ENCODE measurements at regions not wholly inside any gene's neighbourhood (a gene's known extent, or its start where the extent isn't known, plus 50 kb on each side); places are given as distances from the start of the nearest gene placed in this dataset.

DNA sequence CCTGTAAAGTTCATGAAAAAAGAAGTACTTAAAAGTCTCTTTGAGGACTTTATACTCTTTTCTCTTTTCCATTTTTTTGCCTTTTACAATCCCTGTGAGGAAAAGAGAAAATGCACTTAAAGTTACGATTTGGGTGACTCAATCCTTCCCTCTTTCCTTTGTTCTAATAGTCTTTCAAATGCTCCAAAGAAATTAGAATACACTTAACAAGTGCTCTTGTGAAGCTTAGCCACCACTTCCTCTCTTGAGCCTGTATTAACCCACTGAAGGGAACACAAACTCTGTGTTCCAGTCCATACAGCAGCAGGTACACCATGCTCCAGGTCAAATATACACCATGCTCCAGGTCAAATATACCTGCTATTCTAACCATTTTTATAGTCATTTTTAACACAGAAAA, 581.1 kb upstream of the MGAT4C start:
- Histone ChIP-seq H3K4me3 (IDR thresholded peaks at IDR 0.05; ENCODE audit: insufficient read depth, low read depth, low read length) (no peak overlapping the region), H3K27ac (no peak overlapping the region), H3K27me3 (ENCODE audit: insufficient read depth, low read depth) (no peaks in the 10 kb centered on the region), H3K9ac (no peak overlapping the region), H4K20me1 (ENCODE audit: insufficient read depth) (no peaks in the 10 kb centered on the region), H3K4me2 (no peak overlapping the region), H3K36me3 (ENCODE audit: insufficient read depth) (no peaks in the 10 kb centered on the region), H2AFZ (ENCODE audit: low read depth) (no peak overlapping the region), H3K79me2 (ENCODE audit: insufficient read depth, low read depth) (no peaks in the 10 kb centered on the region), H3K4me1 (ENCODE audit: low read depth, poor library complexity, severe bottlenecking) (no peaks in the 10 kb centered on the region)
- TF ChIP-seq, protein P1, sequence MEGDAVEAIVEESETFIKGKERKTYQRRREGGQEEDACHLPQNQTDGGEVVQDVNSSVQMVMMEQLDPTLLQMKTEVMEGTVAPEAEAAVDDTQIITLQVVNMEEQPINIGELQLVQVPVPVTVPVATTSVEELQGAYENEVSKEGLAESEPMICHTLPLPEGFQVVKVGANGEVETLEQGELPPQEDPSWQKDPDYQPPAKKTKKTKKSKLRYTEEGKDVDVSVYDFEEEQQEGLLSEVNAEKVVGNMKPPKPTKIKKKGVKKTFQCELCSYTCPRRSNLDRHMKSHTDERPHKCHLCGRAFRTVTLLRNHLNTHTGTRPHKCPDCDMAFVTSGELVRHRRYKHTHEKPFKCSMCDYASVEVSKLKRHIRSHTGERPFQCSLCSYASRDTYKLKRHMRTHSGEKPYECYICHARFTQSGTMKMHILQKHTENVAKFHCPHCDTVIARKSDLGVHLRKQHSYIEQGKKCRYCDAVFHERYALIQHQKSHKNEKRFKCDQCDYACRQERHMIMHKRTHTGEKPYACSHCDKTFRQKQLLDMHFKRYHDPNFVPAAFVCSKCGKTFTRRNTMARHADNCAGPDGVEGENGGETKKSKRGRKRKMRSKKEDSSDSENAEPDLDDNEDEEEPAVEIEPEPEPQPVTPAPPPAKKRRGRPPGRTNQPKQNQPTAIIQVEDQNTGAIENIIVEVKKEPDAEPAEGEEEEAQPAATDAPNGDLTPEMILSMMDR (conservative IDR thresholded peaks at IDR 0.05; ENCODE audit: low read depth, low read length) = no peak

DNA sequence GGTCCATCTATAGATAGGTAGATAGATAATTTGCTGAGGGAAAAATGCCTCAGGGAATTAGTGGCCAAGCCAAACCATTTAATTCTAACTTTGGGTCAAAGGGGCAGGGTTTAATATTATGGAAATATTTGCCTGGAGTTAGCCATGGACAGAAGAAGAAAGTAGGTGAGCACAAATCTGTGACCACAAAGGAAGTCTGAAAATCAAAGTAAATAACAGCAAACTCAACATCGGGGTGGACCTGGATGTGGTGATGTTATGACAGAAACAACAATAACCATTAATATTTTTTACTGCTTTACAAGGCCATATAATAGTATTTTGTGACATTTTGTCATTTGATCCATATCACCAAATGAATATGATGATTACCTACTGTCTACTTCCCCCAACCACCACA, 578.0 kb upstream of the MGAT4C start:
- no peak overlapping the region for H3K9ac ChIP-seq
- H3K79me2 ChIP-seq (ENCODE audit: insufficient read depth, low read depth) = no peaks in the 10 kb centered on the region
- no peaks in the 10 kb centered on the region for H4K20me1 ChIP-seq (ENCODE audit: insufficient read depth)
- H2AFZ ChIP-seq (ENCODE audit: low read depth) = no peak overlapping the region
- H3K27me3 ChIP-seq (ENCODE audit: insufficient read depth, low read depth) = no peaks in the 10 kb centered on the region
- no peak overlapping the region for H3K27ac ChIP-seq
- TF ChIP-seq, protein P1 (conservative IDR thresholded peaks at IDR 0.05; ENCODE audit: low read depth, low read length) = no peak
- no peaks in the 10 kb centered on the region for H3K36me3 ChIP-seq (ENCODE audit: insufficient read depth)
- no peak overlapping the region for H3K4me2 ChIP-seq
- no peaks in the 10 kb centered on the region for H3K4me1 ChIP-seq (ENCODE audit: low read depth, poor library complexity, severe bottlenecking)
- no peak overlapping the region for H3K4me3 ChIP-seq (IDR thresholded peaks at IDR 0.05; ENCODE audit: insufficient read depth, low read depth, low read length)

DNA sequence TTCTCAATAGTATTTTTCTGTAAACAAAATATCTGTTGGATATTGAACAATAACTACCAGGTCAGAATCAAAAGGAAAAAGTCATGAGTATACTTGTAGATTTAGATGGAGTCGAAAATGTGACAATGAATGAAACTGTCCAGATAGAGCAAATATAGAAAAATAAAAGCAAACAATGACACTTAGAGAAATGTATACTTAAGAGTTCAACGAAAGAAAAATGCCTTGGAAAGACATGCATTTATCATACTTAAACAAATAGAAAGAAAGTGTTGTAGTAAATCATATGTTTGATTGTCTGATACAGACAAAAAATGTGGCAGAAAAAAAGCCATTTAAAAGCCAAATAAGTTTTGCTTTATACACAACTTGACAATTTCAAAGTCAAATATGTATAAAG, 571.2 kb upstream of the MGAT4C start:
- Histone ChIP-seq H2AFZ (ENCODE audit: low read depth) (no peak overlapping the region), H3K4me2 (no peak overlapping the region), H3K27me3 (ENCODE audit: insufficient read depth, low read depth) (no peaks in the 10 kb centered on the region), H3K79me2 (ENCODE audit: insufficient read depth, low read depth) (no peaks in the 10 kb centered on the region), H3K36me3 (ENCODE audit: insufficient read depth) (no peaks in the 10 kb centered on the region), H3K27ac (no peak overlapping the region), H3K4me1 (ENCODE audit: low read depth, poor library complexity, severe bottlenecking) (no peaks in the 10 kb centered on the region), H4K20me1 (ENCODE audit: insufficient read depth) (no peaks in the 10 kb centered on the region), H3K9ac (no peak overlapping the region), H3K4me3 (IDR thresholded peaks at IDR 0.05; ENCODE audit: insufficient read depth, low read depth, low read length) (no peak overlapping the region)
- TF ChIP-seq, protein P1 (conservative IDR thresholded peaks at IDR 0.05; ENCODE audit: low read depth, low read length) = no peak

DNA sequence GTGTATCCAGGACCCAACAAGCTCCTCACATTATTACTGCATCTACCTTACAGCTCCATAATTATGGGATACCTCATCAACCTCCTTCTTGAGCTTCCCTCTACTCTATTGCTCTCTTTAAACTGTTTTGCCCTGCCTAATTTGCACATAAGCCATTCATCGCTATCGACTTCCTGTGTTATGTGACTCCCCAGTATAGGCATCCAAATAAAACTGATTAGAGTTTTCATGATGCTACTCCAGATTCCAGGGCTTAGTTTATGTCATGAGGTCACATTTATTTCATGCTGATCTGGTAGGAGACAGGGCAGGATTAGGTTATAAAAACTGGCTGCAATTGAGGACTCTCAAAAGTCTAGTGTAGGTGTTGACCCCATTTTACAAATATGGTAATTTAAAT, 569.9 kb upstream of the MGAT4C start:
- Histone ChIP-seq H3K27ac (no peak overlapping the region), H2AFZ (ENCODE audit: low read depth) (no peak overlapping the region)
- TF ChIP-seq, protein P1 (conservative IDR thresholded peaks at IDR 0.05; ENCODE audit: low read depth, low read length) = no peak

More for the DNA sequence above, 569.9 kb upstream of the MGAT4C start:
- H3K79me2 ChIP-seq (ENCODE audit: insufficient read depth, low read depth) = no peaks in the 10 kb centered on the region
- no peaks in the 10 kb centered on the region for H4K20me1 ChIP-seq (ENCODE audit: insufficient read depth)
- no peaks in the 10 kb centered on the region for H3K27me3 ChIP-seq (ENCODE audit: insufficient read depth, low read depth)
- H3K4me3 ChIP-seq (IDR thresholded peaks at IDR 0.05; ENCODE audit: insufficient read depth, low read depth, low read length) = no peak overlapping the region
- H3K36me3 ChIP-seq (ENCODE audit: insufficient read depth) = no peaks in the 10 kb centered on the region
- H3K9ac ChIP-seq = no peak overlapping the region
- no peak overlapping the region for H3K4me2 ChIP-seq
- no peaks in the 10 kb centered on the region for H3K4me1 ChIP-seq (ENCODE audit: low read depth, poor library complexity, severe bottlenecking)

Measured in KMS-11 (cell line).